ENCODE measurements at regions not wholly inside any gene's neighbourhood (a gene's known extent, or its start where the extent isn't known, plus 50 kb on each side); places are given as distances from the start of the nearest gene placed in this dataset.
"Not testable (repeated sequence)": the region's sequence is repeated elsewhere in the genome, so short reads cannot be mapped to it uniquely, and the experiment has no call there.

DNA sequence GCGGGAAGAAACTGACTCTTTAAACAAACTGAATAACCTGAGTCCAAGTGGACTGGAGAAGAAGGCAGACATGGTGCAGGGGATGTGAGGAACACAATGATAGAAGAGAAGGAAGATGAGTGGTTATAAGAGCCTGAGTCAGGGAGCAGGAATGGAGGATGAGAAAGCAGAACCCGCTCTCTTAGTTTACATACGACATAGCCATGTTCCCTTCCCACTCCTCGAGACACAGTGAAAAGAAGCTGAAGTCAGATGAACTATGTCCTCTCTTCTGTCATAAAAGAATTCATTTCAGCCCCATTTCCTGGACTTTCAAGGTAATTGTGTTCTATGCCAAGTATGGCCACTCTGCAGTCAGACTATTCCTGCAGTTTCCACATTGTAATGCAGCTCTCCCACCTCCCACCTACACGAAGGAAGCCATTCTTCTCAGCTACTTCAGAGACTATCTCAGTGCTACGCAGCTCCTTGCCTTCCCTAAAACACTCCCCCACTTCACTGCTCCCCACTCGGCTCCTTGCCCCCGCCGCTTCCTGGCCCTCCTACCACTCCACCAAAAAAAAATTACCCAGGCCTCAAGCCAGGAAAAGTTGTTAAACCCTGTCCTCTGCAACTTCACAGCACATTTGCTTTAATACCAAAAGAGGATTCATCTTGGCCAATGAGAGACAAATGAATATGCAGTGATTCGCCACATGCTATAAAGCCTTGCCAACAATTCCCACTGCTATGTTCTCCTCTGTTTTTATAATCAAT is 323.4 kb upstream of the EPHA4 start:
- no peak for DNase-seq (ENCODE audit: low spot score)
- Histone ChIP-seq H3K4me3 (no peak overlapping the region), H3K27ac (no peak overlapping the region)
- TF ChIP-seq, protein P1, sequence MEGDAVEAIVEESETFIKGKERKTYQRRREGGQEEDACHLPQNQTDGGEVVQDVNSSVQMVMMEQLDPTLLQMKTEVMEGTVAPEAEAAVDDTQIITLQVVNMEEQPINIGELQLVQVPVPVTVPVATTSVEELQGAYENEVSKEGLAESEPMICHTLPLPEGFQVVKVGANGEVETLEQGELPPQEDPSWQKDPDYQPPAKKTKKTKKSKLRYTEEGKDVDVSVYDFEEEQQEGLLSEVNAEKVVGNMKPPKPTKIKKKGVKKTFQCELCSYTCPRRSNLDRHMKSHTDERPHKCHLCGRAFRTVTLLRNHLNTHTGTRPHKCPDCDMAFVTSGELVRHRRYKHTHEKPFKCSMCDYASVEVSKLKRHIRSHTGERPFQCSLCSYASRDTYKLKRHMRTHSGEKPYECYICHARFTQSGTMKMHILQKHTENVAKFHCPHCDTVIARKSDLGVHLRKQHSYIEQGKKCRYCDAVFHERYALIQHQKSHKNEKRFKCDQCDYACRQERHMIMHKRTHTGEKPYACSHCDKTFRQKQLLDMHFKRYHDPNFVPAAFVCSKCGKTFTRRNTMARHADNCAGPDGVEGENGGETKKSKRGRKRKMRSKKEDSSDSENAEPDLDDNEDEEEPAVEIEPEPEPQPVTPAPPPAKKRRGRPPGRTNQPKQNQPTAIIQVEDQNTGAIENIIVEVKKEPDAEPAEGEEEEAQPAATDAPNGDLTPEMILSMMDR (IDR thresholded peaks at IDR 0.05) = no peak

DNA sequence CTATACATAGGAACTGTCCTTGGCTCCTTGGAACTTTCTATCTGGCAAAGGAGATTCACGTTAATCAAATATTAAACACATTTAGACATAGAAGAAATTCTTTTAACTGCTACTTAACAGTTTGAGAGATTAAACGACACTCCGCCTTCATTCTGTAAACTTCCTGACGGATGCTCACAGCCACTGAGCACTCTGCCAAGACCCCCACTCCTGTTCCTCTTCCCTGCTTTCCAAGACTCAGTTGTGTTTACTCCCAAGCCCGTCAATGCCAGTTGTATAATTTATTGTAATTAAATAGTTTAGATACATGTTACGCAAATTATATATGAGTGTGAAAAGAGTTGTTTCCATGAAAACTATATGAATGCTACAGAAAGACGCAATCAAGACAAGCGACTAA is 321.4 kb upstream of the EPHA4 start:
- Histone ChIP-seq H3K4me3 (no peak overlapping the region), H3K27ac (no peak overlapping the region)
- no peak for DNase-seq (ENCODE audit: low spot score)
- TF ChIP-seq, protein P1 (IDR thresholded peaks at IDR 0.05) = no peak

- not testable (repeated sequence) for H3K4me3 ChIP-seq; H3K27ac ChIP-seq; DNase-seq (ENCODE audit: low spot score)
These were observed 319.9 kb upstream of the EPHA4 start for GRCh38 chr2:221892006-221892405.

- TF ChIP-seq, protein P1 (IDR thresholded peaks at IDR 0.05) = no peak
- H3K27ac ChIP-seq = no peak overlapping the region
- no peak overlapping the region for H3K4me3 ChIP-seq
- DNase-seq (ENCODE audit: low spot score) = no peak
These were observed 311.9 kb upstream of the EPHA4 start for GRCh38 chr2:221883976-221884375.

GRCh38 chr2:221876016-221876415 is 303.9 kb upstream of the EPHA4 start:
- Histone ChIP-seq H3K27ac (no peak overlapping the region), H3K4me3 (no peak overlapping the region)
- no peak for DNase-seq (ENCODE audit: low spot score)
- TF ChIP-seq, protein P1 (IDR thresholded peaks at IDR 0.05) = no peak

- TF ChIP-seq, protein P1 (IDR thresholded peaks at IDR 0.05) = no peak
- H3K27ac ChIP-seq = no peak overlapping the region
- no peak for DNase-seq (ENCODE audit: low spot score)
- H3K4me3 ChIP-seq = no peak overlapping the region
These were observed 302.3 kb upstream of the EPHA4 start for GRCh38 chr2:221874444-221874843.

GRCh38 chr2:221857719-221858118 is 285.6 kb upstream of the EPHA4 start:
- TF ChIP-seq, protein P1 (IDR thresholded peaks at IDR 0.05) = no peak
- no peak overlapping the region for H3K27ac ChIP-seq
- no peak for DNase-seq (ENCODE audit: low spot score)
- no peak overlapping the region for H3K4me3 ChIP-seq

Measured in coronary artery (tissue), 2 donors.